GM21528 (cell line): ENCODE measurements at regions not wholly inside any gene's neighbourhood (a gene's known extent, or its start where the extent isn't known, plus 50 kb on each side); places are given as distances from the start of the nearest gene placed in this dataset.

ENCODE experiments used
- ATAC-seq: cut with Tn5 transposase; IDR thresholded peaks from one replicate; pipeline ENCODE4 v1.9.1; 2021; ENCODE audit warnings: mild to moderate bottlenecking, moderate library complexity; ENCODE audit not compliant: unreplicated experiment, low FRiP score

GRCh38 chr20:60950561-60950960 is 301.5 kb upstream of the CDH4 start:
- ATAC-seq: no peak

DNA sequence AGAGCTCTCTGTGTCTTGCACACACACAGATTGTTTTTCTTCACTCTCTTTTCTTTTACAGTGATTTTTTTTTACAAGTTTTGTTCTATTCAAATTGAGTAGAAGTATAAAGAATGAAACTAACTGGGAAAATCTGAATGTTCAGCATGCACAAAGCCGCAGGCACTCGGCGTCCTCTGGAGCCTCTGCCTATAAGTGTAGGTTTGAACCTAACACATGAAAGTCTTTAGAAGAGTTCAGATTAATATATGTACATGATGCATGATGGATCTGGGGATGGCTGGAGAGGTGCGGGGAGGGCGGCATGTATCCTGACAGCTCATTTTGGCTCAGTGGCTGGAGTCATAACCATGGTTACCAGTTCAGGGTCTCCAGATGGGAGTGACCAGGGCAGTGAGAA is 301.1 kb upstream of the CDH4 start:
- no peak for ATAC-seq

DNA sequence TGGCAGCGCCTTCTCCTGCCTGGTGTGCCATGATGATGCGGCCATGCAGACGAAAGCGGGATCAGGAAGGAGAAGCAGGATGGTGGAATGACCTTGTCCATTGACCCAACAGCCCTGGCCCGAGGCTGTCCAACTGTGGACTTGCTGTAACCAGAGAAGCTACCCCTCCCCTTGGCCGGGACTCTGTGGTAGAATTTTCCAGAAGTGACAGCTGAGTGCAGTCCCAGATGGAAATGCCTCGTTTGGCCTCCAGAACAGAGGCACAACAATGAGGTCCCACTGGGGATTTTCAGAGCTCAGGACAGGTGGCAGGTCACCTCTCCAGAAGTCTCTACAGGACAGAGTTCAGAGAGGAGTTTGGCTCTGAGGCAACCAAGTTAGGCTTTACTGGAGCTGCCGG is 299.2 kb upstream of the CDH4 start:
- no peak for ATAC-seq

DNA sequence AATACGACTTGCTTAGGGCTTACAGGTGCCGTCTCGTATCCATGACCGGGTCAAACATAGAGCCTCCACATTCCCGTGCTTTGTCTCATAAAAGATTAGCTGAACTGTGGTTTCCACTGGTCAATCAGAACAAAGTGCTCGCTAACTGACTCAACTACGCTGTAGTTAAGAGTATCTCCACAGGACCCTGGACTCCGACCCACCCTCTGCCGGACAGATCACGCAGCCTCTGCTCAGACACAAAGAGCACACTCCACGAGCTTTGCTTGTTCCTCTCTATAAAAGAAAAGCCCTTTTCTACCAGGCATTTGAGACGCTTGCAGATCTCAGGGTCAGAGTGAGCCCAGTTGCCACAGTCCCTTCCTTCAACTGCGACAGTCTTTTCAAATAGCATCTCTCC is 298.7 kb upstream of the CDH4 start:
- no peak for ATAC-seq

GRCh38 chr20:60955706-60956105 is 296.4 kb upstream of the CDH4 start:
- no peak for ATAC-seq

DNA sequence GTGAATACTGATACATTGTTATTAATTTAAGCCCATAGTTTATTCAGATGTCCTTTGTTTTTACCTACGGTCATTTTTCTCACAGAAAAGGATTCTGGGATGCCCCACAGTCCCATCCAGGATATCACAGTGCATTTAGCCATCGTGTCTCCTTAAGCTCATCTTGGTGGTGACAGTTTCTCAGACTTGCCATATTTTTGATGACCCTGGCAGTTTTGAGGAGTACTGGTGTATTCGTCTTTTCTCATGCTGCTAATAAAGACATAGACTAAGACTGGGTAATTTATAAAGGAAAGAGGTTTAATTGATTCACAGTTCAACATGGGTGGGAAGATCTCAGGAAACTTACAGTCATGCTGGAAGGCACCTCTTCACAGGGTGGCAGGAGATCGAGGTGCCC is 295.9 kb upstream of the CDH4 start:
- ATAC-seq: no peak

GRCh38 chr20:60957621-60958020 is 294.4 kb upstream of the CDH4 start:
- ATAC-seq: no peak

- no peak for ATAC-seq
These were observed 292.1 kb upstream of the CDH4 start for GRCh38 chr20:60959971-60960370.

GRCh38 chr20:60960500-60960899 is 291.6 kb upstream of the CDH4 start:
- no peak for ATAC-seq

DNA sequence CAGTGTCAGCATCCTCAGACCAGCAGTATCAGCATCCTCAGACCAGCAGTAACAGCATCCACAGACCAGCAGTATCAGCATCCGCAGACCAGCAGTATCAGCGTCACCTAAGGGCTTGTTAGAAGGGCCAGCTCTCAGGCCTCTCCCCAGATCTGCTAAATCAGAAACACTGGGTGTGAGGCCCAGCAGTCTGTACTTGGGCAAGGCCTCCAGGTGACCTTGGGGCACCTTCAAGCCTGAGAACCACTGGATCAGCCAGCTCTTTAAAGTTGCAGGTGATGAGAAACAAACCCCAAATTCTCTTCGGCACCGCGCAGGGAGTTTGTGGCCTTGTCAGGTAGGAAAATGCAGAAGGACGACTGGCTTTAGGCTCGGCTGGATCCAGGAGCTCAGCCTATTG is 290.5 kb upstream of the CDH4 start:
- ATAC-seq: no peak

DNA sequence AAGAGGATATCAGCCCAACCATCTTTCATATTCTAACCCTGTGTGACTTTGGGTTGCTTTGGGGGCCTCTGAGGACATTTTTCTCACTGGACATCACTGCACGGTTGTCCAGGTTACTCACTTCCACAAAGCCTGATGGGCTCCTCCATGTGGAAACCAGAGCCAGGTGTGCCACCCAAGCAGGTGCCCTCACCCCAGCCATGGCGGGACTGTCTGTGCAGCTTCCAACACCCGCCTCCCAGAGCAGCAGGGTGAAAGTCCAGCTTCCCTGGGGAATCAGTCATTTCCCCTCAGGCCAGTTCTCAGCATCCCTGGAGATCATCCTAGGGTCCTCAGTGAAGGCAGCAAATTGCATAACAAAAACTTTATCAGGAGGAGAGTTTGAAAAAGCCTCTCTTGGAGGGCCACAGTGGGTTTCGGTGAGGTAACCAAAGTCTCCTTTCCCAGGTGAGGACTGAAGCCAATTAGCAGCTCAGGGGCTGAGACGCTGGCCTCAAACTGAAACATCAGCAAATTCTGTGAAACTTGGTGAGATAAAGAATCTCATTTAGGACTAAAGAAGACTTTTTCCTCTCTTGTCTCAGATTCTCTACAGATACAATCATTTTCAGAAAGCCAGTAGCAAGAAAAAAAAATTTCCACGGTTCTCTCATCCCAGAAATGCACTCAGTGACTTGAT is 289.6 kb upstream of the CDH4 start:
- ATAC-seq: no peak

- no peak for ATAC-seq
These were observed 288.9 kb upstream of the CDH4 start for GRCh38 chr20:60963146-60963545.

DNA sequence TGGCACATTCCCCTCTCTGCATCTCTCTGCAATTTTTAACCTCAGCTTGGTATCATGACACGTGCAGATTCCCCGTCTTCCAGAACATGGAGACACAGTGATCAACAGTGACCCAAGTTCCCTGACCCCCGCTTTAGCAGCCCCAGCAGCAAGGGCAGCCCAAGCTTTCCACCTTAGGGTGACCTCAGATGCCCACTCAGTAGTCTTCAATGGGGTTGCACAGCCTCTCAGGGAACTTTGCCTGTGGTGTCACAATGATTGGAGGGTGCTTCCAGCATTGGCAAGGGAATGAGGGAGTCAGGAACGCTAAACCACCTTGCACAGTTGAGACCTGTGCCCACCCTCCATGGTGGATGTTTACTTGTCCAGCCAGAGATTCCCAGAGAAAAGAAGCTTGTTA is 287.1 kb upstream of the CDH4 start:
- ATAC-seq: no peak

- ATAC-seq: no peak
These were observed 286.0 kb upstream of the CDH4 start for GRCh38 chr20:60966031-60966430.

- ATAC-seq: no peak
These were observed 285.3 kb upstream of the CDH4 start for GRCh38 chr20:60966766-60967165.

DNA sequence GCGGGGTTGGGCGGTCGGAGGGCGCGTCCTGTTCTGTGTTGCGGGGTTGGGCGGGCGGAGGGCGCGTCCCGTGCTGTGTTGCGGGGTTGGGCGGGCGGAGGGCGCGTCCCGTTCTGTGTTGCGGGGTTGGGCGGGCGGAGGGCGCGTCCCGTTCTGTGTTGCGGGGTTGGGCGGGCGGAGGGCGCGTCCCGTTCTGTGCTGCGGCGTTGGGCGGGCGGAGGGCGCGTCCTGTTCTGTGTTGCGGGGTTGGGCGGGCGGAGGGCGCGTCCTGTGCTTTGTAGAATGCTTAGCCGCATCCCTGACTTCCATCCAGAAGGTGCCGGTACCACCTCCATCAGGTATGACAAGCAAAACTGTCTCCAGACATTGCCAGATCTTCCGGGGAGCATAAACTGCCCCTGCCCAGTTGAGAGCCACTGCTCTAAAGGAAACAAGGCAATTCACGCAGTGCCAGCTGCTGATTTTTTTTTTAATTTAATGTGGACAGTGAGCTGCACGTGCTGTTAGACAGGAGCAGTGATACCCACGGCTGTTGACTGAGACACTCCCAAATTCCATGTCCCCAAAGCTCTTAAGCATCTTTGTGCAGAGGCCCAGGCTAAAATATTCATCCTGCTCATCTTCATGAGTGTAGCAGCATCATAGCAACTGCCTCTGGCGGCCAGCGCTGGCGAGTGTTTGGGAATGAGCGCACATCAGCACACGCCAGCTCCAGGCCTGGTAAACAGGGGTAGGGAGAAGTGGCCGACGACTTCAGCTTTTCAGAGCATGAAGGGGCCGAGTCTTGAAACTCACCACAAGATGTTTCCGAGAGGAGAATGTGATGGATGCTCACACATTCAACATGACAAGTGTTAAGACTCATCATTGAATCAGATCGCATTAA is 284.4 kb upstream of the CDH4 start:
- no peak for ATAC-seq

DNA sequence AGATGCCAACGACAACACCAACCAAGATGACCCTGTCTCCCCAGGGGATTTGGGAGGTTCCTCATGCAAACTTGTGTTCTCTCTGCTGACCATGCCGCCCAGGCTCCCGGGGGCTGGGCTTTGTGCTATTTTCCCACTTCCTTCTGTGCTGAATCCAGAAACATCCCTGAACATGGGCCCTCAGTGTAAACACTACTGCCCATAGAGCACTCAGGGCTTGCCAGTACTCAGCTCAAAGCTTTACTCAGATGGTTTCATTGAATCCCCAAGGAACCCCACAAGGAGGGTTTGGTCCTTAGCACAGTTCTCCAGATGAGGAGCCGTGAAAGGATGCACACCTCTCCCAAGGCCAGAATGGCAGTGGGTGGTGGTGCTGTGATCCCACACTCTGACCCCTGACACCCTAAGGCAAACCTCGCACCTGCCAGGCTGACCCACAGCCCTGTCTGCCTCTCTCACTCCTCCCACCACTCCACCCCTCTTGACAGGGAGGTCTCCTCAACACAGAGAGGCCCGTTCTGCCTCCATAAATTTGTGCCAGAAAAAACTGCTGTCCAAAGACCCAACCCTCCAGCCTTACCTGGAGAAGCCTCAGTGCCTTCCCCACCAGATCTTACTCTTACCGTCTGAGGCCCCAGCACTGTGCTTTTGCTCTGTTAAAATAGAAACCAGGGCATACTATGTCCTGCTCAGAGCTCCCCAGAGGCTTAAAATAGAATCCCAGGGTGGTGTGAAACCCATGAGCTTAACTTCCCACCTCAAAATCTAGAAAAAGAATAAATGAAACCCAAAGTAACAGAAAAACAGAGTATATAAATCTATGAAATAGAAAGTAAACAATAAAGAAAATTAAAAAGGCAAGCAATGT is 283.0 kb upstream of the CDH4 start:
- ATAC-seq: no peak

DNA sequence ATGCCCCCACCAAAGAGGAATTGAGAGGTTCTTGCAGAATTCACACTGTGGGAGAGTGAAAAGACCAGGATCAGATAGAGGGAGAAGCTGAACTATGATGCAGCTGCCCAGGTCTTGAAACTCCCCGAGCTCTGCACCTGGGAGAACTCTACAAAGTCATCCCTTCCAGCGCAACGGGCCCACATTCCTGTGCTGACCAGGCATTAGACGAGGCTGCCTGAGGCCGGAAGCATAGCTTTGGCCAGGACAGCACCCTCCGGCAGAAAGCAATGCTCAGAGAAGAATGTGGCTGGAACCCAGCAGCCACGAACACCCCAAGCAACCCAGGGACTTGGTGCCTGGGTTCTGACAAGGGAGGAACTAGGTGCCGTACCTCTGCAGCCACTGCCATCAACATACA is 281.5 kb upstream of the CDH4 start:
- ATAC-seq: no peak

DNA sequence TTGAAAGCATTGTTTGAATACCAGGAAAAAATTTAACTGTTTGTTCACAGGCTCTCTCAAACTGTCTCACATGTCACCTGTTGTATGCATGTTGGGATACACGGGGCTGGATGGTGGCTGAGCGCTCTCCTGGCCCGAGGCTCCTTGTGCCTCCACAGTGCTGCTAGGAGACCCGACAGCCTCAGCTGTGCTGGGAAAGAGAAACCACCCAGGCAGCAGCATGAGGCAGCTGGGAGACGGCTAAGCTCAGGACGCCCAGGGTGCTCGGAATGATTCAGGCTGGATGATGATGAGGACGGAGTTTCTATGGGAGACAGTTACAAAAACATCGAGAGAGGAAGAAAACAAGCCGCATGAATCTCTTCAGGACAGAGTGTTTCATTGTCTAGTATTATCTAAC is 278.0 kb upstream of the CDH4 start:
- no peak for ATAC-seq

DNA sequence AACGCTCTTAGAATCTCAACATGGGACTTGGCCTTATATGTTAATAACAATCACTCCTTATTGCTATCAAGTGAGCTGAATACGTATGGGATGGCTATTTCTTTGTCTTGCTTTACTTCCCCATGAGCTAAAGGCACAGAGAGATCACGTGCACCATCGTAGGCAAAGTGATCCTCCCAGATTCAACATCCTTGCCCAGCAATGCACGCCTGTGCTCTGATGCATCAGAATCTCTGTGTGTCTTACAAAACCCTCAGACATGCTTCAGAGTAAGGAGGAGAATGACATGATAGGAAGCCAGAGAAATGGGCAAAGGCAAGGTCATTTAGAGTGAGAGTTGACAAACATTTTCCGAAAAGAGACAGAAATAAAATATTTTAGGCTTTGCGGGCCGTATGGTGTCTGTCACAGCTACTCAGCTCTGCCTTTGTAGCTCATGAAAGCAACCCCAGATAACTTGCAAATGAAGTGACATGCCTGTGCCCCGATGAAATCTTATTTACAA is 277.6 kb upstream of the CDH4 start:
- no peak for ATAC-seq

DNA sequence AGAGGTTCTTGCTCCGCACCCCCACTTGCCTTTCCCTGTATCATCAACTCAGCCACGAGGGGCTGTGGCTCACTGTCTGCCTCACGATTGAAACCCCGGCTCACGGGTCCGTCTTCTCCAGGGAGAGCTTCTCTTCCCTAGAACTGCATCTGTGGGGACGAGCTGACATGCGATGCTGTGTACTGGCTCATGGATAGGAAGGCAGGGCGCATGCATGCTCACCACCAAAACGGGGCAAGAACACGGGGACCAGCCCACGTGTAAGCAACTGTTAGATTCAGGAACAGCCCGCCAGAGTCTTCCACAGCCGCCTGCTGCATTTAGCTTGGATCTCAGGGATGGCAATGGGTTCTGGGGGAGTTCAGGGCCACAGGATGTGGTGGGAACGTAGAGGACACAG is 275.9 kb upstream of the CDH4 start:
- no peak for ATAC-seq
